ENCODE measurements at regions not wholly inside any gene's neighbourhood (a gene's known extent, or its start where the extent isn't known, plus 50 kb on each side); places are given as distances from the start of the nearest gene placed in this dataset.
"Not testable (repeated sequence)": the region's sequence is repeated elsewhere in the genome, so short reads cannot be mapped to it uniquely, and the experiment has no call there.

DNA sequence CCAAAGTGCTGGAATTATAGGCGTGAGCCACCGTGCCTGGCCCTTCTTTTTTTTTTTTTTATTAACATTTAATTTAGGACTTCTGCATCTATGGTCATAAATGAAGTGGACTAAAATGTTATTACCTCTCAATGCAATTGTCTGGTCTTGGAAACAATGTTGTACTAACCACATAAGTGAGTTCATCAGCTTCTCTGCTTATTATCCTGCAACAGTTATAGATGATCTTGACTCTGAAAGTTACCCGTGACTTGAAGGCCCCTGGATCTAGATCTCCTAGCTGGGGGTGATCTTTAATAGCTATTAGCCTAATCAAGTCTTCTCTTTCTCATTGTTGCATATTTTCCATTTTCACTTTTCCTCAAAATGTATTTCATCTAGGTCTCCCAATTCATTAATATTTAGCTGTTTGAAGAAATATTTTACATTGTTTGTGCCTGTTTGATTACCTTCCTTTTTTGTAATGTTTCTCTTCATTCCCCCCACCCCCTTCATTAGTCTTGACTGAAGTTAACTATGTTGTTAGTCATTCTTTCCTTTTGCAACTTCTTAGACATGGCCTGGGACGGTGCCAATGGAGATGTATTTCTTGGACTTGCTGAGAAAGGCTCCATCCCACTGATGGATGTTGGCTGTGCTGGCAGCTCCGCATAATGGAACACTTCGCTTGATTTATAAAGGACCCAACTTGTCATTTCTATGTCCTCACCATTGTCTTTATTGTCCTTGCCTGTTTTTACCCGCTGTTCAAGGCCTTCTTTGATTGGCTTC is 141.6 kb upstream of the RIOK3 start:
- peak; percentile 82 for DNase-seq

DNA sequence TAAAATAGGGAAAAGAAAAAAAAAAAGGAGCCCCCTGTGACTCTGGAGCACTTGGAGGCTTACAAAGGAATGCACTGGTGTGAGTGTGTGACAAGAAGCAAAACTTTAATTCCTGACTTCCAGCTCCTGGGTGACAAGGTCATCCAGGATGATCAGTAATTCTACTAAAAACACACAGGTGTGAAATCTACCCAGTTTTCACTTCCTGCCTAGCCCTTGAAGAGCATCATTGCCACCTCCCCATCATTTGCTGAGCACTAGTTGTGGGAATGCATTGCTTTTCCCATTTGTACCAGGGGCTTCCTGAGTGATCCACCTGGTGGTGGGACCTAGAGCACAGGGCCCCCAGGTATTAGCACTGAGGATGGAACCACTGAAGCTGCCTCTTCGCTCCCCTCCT is 139.7 kb upstream of the RIOK3 start:
- DNase-seq: no peak

DNA sequence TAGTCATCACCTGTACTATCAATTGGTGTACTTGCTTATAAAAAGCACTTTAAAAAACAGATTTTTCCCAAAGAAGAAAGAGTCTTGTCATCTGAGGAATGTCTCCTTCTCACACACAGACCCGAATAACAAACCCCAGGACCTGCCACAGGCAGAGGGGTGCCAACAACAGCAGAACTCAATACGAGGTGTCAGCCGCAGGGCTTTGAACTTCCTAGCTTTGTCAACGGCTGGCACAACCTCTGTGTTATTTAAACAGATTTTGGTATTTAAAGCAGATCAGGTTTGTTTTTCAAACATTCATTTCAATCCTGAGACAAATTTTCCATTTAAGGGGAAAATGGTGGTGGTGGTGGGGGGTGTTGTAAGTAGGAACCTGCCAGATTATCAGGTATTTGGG is 138.4 kb upstream of the RIOK3 start:
- DNase-seq: no peak

DNA sequence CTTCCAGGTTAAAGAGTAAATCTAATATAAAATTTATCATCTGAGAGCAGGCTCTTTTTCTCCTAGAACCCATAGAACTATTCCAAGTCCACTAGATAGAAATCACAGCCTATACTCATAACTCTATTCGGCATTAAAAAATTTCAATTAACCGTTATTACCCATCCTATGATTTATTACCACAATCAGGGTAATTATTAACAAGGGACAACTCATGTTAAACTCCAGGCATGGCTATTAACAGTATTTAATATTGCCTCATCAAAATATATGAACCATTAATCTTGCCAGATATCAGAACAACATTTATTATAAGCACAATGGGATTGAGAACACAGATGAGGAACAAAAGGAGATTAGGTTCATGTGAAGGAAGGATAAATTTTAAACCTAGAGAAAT is 136.8 kb upstream of the RIOK3 start:
- no peak for DNase-seq

DNA sequence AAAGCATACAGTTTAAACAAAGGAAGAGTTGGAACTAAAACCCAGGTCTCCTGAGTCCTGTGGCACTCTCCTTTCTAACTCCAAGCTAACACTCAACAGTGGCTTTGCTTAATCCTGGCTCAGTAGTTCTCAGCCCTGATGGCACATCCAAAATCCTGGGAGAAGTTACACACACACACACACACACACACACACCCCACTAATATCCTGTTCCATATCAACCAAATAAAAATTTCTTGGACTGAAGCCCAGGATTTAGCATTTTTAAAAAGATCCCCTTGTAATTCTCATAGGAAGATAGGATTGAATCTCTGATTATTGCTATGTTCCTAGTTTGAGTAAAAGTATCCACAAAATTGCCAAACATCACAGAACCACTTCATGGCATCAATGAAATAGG is 136.1 kb upstream of the RIOK3 start:
- DNase-seq: no peak

DNA sequence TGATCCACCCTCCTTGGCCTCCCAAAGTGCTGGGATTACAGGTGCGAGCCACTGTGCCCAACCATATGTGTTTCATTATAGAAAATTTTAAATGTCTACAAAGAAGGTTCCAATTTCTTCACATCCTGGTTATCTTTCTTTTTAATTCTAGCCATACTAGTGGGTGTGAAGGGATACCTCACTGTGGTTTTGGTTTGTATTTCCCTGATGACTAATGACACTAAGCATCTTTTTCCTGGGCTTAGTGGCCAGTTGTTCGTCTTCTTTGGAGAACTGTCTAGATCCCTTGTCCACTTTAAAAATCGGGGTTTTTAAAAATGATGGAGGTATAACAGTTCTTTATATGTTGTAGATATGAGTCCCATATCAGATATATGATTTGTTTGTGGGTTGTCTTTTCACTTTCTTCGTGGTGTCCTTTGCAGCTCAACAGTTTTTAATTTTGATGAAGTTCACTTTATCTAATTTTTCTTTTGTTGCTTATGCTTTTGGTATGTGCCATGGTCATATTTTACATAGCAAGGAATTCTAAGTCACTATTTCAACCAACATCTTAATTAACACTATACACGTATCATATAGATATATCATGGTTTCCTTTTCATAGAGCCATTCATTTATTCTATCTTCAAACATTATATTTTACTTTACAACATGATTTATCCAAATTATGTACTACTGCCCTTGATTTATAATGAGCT is 135.0 kb upstream of the RIOK3 start:
- DNase-seq: peak; percentile 78

DNA sequence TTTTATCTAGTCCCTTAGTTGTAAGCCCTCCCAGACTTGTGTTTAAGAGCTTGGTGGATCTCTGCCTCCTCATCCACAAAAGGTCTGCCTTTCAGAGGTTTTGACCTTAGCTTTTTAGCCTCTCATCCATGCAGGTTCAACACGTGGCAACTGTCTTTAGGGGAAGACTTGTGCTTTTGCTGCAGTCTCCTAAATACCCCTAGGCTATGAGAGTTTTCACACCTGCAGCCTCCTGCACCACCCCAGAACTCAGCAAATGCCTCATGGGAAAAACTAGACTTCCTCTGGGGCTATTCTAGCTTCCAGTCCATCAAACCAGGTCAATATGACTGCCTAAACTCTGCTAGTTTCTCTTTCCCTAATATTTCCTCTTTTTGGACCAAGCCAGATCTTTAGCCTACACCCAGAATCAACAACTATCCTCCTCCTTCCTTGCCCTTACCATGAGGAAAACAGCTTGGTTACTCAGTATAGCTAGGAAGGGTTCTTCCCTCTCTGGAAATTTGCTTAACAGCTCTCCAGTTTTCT is 132.3 kb upstream of the RIOK3 start:
- DNase-seq: no peak

DNA sequence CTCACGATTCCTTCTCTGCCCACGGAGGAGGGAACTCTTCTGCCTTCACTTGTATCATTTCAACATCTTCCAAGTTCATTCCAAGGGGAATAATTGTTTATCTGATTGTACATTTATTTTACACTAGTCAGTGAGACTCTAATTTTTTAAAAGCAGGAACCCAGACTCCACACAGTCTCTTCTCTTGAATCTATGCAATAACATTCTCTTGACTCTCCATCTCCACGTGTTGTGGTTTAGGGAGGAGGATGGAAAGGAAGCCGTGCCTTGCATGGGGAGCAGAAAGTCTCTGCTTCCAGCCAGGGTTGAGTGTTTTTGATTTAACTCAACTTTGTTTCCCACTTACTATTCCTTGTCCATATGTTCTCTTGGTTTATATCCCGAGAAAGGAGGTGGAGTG is 131.1 kb upstream of the RIOK3 start:
- no peak for DNase-seq

DNA sequence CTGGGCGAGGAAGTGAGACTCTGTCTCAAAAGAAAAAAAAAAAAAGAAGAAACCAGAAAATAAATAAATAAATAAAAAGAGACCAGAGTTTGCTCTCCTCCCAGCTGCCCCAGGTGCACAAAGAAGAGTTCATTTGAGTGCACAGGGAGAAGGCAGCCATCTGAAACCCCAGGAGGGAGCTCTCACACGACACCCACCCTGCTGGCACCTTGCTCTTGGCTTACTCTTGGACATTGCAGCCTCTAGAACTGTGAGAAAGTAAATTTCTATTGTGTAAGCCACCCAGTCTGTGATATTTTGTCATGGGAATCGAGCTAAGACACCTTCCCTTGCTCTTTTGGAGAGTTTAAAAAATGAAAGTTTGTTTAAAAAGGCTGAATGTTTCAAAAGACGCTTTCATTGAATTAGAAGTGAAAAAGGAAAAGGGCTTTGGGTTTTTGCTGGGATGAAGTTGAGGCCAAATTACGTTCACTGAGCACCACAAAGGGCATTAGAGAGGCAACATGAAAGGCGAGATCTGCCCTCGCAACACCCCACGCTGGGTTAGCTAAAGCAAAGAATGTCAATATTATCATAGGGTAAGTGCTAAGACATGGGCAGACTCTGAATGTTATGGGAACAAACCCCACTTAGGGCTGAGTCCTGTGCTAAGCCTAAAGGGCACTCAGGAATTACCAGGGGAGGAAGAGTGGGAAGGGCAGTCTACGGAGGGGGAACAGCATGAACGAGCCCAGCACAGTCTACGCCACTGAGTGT is 128.9 kb upstream of the RIOK3 start:
- DNase-seq: no peak

DNA sequence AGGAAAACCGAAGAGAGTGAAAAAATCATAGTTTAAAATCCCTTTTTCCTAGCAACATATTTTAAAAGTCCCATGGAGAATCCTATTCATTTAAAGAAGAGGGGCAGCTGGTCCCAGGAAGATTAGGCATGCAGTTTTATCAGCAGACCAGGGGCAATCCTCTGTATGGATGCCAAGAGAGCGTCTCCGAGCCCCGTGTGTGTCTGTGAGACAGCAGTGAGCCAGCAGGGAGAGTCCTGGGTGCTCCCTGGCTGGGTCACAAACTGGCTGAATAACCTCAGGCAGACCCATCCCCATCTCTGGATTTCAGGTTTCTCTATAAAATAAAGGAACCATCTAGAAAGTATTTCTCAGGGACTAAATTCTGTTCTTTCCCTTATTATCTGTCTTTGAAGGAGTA is 128.2 kb upstream of the RIOK3 start:
- DNase-seq: no peak

DNA sequence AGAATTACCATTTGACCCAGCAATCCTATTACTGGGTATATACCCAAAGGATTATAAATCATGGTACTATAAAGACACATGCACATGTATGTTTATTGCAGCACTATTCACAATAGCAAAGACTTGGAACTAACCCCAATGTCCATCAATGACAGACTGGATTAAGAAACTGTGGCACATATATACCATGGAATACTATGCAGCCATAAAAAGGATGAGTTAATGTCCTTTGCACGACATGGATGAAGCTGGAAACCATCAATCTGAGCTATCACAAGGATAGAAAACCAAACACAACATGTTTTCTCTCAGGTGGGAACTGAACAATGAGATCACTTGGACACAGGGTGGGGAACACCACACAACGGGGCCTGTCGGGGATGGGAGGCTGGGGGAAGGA is 123.4 kb upstream of the RIOK3 start:
- DNase-seq: not testable (repeated sequence)

DNA sequence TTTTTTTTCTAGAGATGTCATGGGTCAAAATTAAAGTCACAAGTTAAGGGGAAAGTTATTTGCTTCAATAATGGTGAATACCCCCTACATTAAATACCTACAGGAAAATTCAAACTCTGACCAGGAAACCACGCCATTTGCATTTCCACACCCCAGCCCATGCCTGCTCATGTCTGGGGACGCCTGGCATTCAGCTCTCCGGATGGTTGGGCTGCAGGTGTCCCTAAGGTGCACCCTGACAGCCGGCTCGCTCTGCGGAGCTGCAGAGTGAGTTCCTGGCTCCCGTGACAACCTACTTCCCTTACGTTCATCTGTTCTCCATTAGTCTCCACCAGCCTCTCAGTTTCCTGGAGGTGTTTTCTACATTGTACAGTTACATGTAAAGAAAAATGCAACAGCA is 122.7 kb upstream of the RIOK3 start:
- no peak for DNase-seq

DNA sequence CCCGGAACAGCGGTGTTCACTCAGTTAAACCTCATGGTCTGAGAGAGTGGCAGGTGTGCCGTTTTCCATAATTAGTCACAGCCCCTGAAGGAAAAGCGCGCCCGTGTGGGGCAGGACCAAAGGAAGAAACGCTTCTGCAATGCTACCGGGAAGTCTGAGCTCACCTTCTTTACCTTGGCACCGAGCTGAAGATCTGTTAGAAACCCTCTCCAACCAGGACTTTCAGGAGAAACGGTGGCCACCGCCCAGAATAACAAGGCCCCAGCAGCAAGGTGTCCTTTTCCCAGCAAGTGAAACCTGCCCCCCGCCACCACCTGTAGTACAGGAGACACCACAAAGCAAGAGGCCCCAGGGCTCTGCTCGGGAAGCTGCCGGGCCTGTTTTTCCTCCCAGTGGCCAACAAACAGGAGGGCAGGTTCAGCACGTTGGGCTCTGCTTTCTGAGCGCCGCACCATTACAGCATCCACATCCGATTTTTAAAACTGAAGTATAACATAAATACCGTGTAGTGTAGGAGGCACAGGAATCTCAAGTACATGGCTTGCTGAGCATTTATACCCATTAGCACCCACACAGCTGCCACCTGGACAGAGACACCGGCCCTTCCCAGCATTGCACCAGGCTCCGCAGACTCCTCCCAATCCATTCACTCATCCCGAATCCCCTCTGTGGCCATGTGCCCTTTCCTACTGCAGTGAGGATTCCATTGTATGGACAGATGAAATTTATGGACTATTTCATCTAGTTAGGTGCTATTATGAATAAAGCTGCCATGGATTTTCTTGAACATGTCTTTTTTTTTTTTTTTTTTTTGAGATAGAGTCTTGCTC is 121.8 kb upstream of the RIOK3 start:
- DNase-seq: no peak

DNA sequence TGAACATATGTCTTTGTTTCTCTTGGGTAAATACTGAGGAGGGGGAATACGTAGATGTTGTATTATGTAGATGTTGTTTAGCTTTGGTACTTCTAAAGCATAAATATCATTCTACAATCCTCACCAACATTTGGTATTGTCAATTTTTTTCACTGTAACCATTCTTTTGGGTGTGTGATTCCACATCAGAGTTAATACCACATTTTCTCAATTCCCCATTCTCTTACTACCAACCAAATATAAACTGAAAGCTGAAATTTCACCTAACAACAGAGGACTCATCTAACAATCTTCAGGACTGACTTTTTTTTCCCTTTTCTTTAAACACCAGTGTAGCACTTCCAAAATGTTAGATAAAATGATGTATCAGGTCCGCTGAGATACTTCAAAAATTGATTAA is 120.7 kb upstream of the RIOK3 start:
- DNase-seq: no peak

DNA sequence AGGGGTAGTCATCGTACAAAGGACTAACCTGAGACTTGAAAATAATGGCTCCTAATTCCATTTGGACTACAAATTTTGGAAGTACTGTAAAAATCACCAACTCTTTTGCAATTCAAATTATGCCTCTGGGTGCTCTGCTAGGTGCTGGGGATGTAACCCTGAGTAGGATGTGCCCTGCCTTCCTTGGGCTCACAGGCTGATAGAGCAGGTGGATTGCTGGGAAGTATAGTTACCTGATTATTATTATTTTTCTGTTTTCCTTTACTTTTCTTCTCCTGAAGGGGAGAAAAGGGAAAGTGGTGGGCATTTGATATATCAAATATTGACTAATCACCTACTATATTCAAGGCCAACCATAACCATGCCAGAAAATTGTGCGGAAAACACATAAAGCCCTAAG is 119.3 kb upstream of the RIOK3 start:
- DNase-seq: no peak

DNA sequence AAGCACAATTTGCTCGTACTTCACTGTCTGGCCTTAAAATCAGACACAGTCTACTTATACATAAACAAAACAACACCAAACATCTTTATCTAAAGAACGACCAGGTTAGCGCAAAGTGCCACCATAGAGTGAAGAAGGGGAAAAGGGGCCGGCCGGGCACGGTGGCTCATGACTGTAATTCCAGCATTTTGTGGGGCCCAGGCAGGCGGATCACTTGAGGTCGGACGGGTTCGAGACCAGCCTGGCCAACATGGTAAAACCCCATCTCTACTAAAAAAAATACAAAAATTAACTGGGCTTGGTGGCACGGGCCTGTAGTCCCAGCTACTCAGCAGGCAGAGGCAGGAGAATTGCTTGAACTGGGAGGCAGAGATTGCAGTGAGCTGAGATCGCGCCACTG is 118.5 kb upstream of the RIOK3 start:
- no peak for DNase-seq

DNA sequence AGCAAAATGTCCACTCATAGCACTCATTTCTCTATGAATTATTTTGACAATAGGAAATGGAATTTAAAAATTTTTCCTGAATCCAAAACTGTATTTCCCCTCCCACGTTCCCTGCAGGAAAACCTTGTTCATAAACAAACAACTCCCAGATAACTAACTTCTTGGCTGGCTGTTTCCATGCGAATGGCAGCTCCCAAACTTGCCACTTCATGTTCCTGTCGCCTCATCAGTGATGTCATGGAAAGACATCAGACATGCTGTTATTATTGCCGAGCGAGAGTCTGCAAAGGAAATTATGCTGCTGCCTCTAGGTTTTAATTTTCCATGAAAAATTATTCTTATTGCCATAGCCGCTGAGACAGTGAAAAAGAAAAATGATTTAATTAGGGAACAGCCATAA is 117.0 kb upstream of the RIOK3 start:
- no peak for DNase-seq

DNA sequence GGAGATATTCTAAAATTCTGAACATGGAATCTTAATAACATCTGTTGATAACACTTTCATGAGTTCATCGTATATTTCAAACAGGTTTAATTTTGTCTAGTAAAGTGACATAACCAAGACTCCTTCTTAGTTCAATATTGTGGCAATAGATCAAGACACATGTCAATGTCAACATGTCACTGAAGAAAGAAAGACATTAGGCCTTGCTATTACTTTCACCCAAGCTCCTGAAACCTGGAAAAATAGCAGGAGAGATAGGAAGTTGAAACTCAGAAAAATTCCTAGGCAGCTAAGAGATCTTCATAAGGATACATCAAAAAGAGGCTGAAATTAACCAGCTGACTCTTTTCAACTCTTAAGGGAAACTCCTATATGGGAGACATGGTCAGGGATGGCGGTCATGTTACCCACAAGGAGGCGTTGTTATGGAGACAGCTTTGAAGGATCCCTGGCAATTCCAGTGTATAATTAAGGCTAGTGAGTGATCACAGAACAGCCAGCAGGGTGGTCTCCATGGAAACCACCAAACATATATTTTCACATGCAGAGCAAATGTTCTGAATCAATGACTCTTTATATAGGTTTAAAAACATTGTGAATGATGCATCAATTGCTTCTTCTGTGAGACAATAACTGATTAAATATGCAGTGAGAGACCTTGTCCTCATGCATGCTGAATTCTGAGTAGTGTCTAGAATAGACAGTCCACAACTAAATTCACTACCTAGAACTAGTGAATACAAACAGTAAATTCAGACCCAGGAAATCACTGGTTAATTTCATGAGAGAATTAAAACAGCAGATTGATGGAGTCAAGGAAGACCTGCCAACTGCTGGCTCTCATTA is 115.3 kb upstream of the RIOK3 start:
- DNase-seq: no peak

DNA sequence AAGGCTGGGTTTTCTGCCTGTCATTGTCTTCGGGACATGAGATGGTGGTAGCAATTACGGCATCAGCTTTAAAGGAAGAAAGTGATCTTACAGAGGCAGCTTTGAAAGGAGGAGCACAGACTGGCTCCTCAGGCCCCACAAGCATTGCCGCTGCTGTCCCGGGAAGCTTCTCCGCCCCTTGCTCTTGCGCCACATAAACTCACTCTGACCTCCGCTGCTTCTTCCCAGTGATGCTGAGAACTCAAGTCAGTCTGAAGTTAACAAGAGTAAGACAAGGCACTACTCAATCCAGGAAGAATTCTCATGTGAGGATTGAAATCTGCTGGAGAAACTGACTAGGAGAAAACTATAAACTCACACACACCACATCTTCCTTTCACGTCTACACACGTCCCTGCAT is 112.4 kb upstream of the RIOK3 start:
- DNase-seq: no peak

DNA sequence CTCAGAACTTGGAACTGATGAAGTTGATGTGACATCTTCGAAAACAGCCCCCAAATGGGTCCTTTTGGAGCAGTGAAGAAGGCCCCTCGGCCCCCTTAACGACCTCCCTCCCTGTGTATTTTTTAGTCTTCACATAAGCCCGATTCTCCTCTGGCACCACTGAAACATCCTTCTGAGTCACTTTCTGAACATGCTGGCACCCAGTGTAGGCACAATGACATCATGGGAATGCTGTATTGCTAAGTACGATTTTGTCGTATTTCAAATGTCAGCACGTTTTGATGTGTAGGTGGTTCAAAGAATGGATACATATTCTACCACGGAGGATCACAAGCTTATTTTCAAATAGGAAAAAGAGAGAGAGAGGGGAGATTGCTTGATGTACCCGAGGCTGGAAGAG is 111.7 kb upstream of the RIOK3 start:
- DNase-seq: no peak

DNA sequence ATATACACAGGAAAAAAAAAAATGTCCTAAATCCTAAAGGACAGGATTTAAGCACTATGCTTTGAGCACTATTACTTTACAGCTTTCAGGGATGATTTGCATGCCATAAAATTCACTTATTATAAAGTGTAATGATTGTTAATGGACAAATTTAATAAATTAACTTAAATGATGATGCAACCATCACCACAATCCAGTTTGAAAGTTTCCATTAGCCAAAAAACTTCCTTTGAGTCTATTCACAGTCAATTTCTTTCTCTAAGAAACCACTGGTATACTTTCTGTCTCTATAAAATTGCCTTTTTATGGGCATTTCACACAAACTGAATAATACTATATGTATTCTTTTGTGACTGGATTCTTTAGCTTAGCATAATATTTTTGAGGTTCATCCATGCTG is 111.1 kb upstream of the RIOK3 start:
- no peak for DNase-seq

DNA sequence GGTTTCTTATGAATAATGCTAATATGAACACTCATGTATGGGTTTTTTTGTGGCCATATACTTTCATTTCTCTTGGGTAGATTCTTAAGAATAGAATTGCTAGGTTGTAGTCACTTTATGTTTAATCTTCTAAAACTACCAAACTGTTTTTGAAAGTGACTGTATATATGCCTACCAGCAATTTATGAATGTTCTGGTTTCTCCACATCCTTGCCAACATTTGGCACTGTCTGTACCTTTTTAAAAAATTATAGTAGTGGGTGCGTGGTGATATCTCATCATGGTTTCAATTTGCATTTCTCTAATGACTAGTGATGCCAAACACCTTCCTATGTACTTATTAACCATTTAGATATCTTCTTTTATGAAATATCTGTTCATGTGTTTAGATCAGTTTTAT is 110.6 kb upstream of the RIOK3 start:
- no peak for DNase-seq

Measured in EL (cell line).